ENCODE measurements at regions not wholly inside any gene's neighbourhood (a gene's known extent, or its start where the extent isn't known, plus 50 kb on each side); places are given as distances from the start of the nearest gene placed in this dataset.

DNA sequence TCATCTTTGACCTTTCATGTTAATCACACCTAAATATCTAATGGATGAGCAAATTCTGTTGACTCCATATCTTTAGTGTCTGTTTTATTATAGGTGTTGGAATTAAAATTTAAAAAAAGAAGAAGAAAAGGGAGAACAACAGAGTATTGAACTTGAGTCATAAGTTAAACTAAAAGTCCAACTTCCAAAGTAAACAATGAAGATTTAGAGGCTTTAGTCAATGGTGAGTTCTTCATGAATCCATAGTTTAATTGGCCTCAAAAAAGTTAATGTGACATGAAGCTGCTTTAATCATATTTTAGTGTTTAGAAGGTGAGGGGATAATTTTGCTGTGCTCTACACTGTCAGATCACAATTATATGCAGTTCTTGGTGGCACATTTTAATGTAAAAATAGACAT is 288.2 kb upstream of the RORA start:
- H3K27me3 Mint-ChIP-seq (ENCODE audit: low read depth), result no peaks in the 10 kb centered on the region
- no peak overlapping the region for H3K4me3 Mint-ChIP-seq
- POLR2A ChIA-PET, result no interaction called here
- ATAC-seq (no peak), DNase-seq (ENCODE audit: low spot score) (no peak)
- no peak overlapping the region for H3K27ac Mint-ChIP-seq
- peaks cover 27% of the 10 kb centered on the region for H3K4me1 Mint-ChIP-seq
- H3K36me3 Mint-ChIP-seq, result no peaks in the 10 kb centered on the region
- CTCF ChIA-PET, result interaction anchor here (1.1 to 1.6 kb wide), 2 partner anchors 11 to 14 kb away, joined by 3 to 5 read pairs; no protein-coding TSS in a partner anchor
- H3K9me3 Mint-ChIP-seq, result no peaks in the 10 kb centered on the region
- TF ChIP-seq ZNF671 (CRISPR knock-in tag; IDR thresholded peaks at IDR 0.05), result no peak
- TF ChIP-seq, protein P1, sequence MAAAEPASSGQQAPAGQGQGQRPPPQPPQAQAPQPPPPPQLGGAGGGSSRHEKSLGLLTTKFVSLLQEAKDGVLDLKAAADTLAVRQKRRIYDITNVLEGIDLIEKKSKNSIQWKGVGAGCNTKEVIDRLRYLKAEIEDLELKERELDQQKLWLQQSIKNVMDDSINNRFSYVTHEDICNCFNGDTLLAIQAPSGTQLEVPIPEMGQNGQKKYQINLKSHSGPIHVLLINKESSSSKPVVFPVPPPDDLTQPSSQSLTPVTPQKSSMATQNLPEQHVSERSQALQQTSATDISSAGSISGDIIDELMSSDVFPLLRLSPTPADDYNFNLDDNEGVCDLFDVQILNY (CRISPR knock-in tag; IDR thresholded peaks at IDR 0.05), result no peak
- TF ChIP-seq, protein P2, sequence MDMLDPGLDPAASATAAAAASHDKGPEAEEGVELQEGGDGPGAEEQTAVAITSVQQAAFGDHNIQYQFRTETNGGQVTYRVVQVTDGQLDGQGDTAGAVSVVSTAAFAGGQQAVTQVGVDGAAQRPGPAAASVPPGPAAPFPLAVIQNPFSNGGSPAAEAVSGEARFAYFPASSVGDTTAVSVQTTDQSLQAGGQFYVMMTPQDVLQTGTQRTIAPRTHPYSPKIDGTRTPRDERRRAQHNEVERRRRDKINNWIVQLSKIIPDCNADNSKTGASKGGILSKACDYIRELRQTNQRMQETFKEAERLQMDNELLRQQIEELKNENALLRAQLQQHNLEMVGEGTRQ (CRISPR knock-in tag; IDR thresholded peaks at IDR 0.05), result no peak
- TF ChIP-seq NFYB (CRISPR knock-in tag; conservative IDR thresholded peaks at IDR 0.05; ENCODE audit: low read depth), result no peak
- TF ChIP-seq, protein P3, sequence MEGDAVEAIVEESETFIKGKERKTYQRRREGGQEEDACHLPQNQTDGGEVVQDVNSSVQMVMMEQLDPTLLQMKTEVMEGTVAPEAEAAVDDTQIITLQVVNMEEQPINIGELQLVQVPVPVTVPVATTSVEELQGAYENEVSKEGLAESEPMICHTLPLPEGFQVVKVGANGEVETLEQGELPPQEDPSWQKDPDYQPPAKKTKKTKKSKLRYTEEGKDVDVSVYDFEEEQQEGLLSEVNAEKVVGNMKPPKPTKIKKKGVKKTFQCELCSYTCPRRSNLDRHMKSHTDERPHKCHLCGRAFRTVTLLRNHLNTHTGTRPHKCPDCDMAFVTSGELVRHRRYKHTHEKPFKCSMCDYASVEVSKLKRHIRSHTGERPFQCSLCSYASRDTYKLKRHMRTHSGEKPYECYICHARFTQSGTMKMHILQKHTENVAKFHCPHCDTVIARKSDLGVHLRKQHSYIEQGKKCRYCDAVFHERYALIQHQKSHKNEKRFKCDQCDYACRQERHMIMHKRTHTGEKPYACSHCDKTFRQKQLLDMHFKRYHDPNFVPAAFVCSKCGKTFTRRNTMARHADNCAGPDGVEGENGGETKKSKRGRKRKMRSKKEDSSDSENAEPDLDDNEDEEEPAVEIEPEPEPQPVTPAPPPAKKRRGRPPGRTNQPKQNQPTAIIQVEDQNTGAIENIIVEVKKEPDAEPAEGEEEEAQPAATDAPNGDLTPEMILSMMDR (IDR thresholded peaks at IDR 0.05), result no peak
- TF ChIP-seq, protein P4, sequence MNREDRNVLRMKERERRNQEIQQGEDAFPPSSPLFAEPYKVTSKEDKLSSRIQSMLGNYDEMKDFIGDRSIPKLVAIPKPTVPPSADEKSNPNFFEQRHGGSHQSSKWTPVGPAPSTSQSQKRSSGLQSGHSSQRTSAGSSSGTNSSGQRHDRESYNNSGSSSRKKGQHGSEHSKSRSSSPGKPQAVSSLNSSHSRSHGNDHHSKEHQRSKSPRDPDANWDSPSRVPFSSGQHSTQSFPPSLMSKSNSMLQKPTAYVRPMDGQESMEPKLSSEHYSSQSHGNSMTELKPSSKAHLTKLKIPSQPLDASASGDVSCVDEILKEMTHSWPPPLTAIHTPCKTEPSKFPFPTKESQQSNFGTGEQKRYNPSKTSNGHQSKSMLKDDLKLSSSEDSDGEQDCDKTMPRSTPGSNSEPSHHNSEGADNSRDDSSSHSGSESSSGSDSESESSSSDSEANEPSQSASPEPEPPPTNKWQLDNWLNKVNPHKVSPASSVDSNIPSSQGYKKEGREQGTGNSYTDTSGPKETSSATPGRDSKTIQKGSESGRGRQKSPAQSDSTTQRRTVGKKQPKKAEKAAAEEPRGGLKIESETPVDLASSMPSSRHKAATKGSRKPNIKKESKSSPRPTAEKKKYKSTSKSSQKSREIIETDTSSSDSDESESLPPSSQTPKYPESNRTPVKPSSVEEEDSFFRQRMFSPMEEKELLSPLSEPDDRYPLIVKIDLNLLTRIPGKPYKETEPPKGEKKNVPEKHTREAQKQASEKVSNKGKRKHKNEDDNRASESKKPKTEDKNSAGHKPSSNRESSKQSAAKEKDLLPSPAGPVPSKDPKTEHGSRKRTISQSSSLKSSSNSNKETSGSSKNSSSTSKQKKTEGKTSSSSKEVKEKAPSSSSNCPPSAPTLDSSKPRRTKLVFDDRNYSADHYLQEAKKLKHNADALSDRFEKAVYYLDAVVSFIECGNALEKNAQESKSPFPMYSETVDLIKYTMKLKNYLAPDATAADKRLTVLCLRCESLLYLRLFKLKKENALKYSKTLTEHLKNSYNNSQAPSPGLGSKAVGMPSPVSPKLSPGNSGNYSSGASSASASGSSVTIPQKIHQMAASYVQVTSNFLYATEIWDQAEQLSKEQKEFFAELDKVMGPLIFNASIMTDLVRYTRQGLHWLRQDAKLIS (CRISPR knock-in tag; IDR thresholded peaks at IDR 0.05; ENCODE audit: borderline replicate concordance), result no peak
- TF ChIP-seq TP53 (CRISPR knock-in tag; IDR thresholded peaks at IDR 0.05), result no peak
- no peak for TF ChIP-seq GTF2I (CRISPR knock-in tag; conservative IDR thresholded peaks at IDR 0.05)
- TF ChIP-seq CREM (CRISPR knock-in tag; IDR thresholded peaks at IDR 0.05), result no peak
- TF ChIP-seq, protein P5, sequence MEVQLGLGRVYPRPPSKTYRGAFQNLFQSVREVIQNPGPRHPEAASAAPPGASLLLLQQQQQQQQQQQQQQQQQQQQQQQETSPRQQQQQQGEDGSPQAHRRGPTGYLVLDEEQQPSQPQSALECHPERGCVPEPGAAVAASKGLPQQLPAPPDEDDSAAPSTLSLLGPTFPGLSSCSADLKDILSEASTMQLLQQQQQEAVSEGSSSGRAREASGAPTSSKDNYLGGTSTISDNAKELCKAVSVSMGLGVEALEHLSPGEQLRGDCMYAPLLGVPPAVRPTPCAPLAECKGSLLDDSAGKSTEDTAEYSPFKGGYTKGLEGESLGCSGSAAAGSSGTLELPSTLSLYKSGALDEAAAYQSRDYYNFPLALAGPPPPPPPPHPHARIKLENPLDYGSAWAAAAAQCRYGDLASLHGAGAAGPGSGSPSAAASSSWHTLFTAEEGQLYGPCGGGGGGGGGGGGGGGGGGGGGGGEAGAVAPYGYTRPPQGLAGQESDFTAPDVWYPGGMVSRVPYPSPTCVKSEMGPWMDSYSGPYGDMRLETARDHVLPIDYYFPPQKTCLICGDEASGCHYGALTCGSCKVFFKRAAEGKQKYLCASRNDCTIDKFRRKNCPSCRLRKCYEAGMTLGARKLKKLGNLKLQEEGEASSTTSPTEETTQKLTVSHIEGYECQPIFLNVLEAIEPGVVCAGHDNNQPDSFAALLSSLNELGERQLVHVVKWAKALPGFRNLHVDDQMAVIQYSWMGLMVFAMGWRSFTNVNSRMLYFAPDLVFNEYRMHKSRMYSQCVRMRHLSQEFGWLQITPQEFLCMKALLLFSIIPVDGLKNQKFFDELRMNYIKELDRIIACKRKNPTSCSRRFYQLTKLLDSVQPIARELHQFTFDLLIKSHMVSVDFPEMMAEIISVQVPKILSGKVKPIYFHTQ (CRISPR knock-in tag; IDR thresholded peaks at IDR 0.05), result no peak
- TF ChIP-seq, protein P6, sequence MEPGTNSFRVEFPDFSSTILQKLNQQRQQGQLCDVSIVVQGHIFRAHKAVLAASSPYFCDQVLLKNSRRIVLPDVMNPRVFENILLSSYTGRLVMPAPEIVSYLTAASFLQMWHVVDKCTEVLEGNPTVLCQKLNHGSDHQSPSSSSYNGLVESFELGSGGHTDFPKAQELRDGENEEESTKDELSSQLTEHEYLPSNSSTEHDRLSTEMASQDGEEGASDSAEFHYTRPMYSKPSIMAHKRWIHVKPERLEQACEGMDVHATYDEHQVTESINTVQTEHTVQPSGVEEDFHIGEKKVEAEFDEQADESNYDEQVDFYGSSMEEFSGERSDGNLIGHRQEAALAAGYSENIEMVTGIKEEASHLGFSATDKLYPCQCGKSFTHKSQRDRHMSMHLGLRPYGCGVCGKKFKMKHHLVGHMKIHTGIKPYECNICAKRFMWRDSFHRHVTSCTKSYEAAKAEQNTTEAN (CRISPR knock-in tag; IDR thresholded peaks at IDR 0.05), result no peak

DNA sequence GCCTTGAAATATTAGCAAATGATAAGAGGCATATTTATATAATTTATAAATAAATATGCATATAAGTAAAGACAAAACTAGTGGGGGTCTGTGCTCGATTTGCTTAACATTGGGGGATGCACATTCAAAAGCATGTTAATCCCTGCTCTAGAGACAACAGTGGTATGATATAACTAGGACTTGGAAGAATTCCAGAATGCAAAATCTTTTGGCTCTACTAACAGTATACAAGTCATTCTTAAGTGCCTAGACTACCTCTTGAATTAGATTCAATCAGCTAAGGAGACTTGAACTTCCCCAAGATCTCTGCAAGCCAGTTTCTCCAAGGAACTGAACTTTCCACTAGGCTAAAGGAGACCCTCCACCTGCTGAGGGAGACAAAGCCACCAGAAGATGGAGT is 282.7 kb upstream of the RORA start:
- no peaks in the 10 kb centered on the region for H3K36me3 Mint-ChIP-seq
- TF ChIP-seq NFYB (CRISPR knock-in tag; conservative IDR thresholded peaks at IDR 0.05; ENCODE audit: low read depth) (no peak), SP1 (CRISPR knock-in tag; conservative IDR thresholded peaks at IDR 0.05) (no peak), TEAD4 (CRISPR knock-in tag; IDR thresholded peaks at IDR 0.05) (no peak)
- peaks cover 2% of the 10 kb centered on the region; the same call in 1 of the 2 replicates for H3K27me3 Mint-ChIP-seq (ENCODE audit: low read depth)
- POLR2A ChIA-PET, result no interaction called here
- no peak overlapping the region for H3K4me3 Mint-ChIP-seq
- H3K4me1 Mint-ChIP-seq, result peaks cover 7% of the 10 kb centered on the region
- CTCF ChIA-PET, result no interaction called here
- H3K27ac Mint-ChIP-seq, result no peak overlapping the region
- H3K9me3 Mint-ChIP-seq, result peaks cover 10% of the 10 kb centered on the region
- no peak for DNase-seq (ENCODE audit: low spot score)
- ATAC-seq, result no peak

All from WTC11 (cell line).